Thoracic aorta (tissue), 2 donors: ENCODE measurements at regions not wholly inside any gene's neighbourhood (a gene's known extent, or its start where the extent isn't known, plus 50 kb on each side); places are given as distances from the start of the nearest gene placed in this dataset.

Source experiments
- ATAC-seq: fragments of 150-250 bp; one replicate; pipeline ENCODE4 v1.8.0; 2017; ENCODE audit warnings: low read depth; ENCODE audit not compliant: insufficient number of reproducible peaks, low FRiP score
- DNase-seq: peaks from one replicate; pipeline ENCODE4 v3.0.0-alpha.2; 2020; ENCODE audit warnings: low spot score
- H3K27ac ChIP-seq, 2 donors: fragments of 200-600 bp; sonication (generic); 1 replicate in 1 of 2; 2 replicates in 1 of 2; pipeline ENCODE4 v1.5.1; 2016; ENCODE audit warnings: mild to moderate bottlenecking in 2 of 2, moderate library complexity in 2 of 2
- H3K27me3 ChIP-seq: fragments of 200-600 bp; sonication (generic); replicated peaks from 2 replicates; pipeline ENCODE4 v1.6.0; 2016; ENCODE audit warnings: mild to moderate bottlenecking; ENCODE audit not compliant: insufficient read depth
- H3K36me3 ChIP-seq: fragments of 200-600 bp; sonication (generic); one replicate; pipeline ENCODE4 v1.5.1; 2016
- H3K4me1 ChIP-seq, 2 donors: fragments of 200-600 bp; sonication (generic); 1 replicate in 1 of 2; 2 replicates in 1 of 2; pipeline versions ENCODE4 v1.5.1 to v1.6.0; 2016; ENCODE audit warnings: low read depth in 2 of 2, mild to moderate bottlenecking in 1 of 2; ENCODE audit not compliant: control insufficient read depth in 1 of 2
- H3K4me3 ChIP-seq: fragments of 200-600 bp; sonication (generic); 2 replicates; pipeline ENCODE4 v1.5.1; 2016; ENCODE audit warnings: mild to moderate bottlenecking
- H3K9me3 ChIP-seq: fragments of 200-600 bp; sonication (generic); 2 replicates; pipeline ENCODE4 v1.5.1; 2016
- CTCF ChIP-seq: fragments of 200-600 bp; sonication (generic); IDR thresholded peaks from one replicate; pipeline ENCODE4 v1.5.1; 2019; ENCODE audit warnings: antibody characterized with exemption

- H3K36me3 ChIP-seq, result no peaks in the 10 kb centered on the region
- no peak overlapping the region for H3K27ac ChIP-seq
- H3K27me3 ChIP-seq, result no peaks in the 10 kb centered on the region
- no peaks in the 10 kb centered on the region for H3K9me3 ChIP-seq
- ATAC-seq (no peak), DNase-seq (no peak)
- H3K4me1 ChIP-seq, result no peaks in the 10 kb centered on the region
- no peak for TF ChIP-seq CTCF
- H3K4me3 ChIP-seq, result no peak overlapping the region
Measured at GRCh38 chr2:224191465-224191864, 152.4 kb upstream of the SERPINE2 start.

GRCh38 chr2:224190936-224191270, 151.8 kb upstream of the SERPINE2 start:
- H3K27ac ChIP-seq, result no peak overlapping the region

GRCh38 chr2:224190234-224190935, 151.3 kb upstream of the SERPINE2 start:
- TF ChIP-seq CTCF, result no peak
- ATAC-seq (no peak), DNase-seq (no peak)
- no peaks in the 10 kb centered on the region for H3K9me3 ChIP-seq
- H3K4me3 ChIP-seq, result no peak overlapping the region
- H3K4me1 ChIP-seq, result no peaks in the 10 kb centered on the region
- H3K36me3 ChIP-seq, result no peaks in the 10 kb centered on the region
- no peaks in the 10 kb centered on the region for H3K27me3 ChIP-seq
- no peak overlapping the region for H3K27ac ChIP-seq

More at GRCh38 chr2:224190936-224191270, 151.8 kb upstream of the SERPINE2 start:
- DNase-seq (no peak), ATAC-seq (no peak)
- Histone ChIP-seq H3K4me3 (no peak overlapping the region), H3K9me3 (no peaks in the 10 kb centered on the region), H3K36me3 (no peaks in the 10 kb centered on the region), H3K27me3 (no peaks in the 10 kb centered on the region), H3K4me1 (no peaks in the 10 kb centered on the region)
- no peak for TF ChIP-seq CTCF

- ATAC-seq, result no peak
- Histone ChIP-seq H3K9me3 (no peaks in the 10 kb centered on the region), H3K36me3 (no peaks in the 10 kb centered on the region), H3K4me3 (no peak overlapping the region), H3K27me3 (no peaks in the 10 kb centered on the region), H3K4me1 (no peaks in the 10 kb centered on the region), H3K27ac (no peak overlapping the region)
- DNase-seq, result no peak
- TF ChIP-seq CTCF, result no peak
Measured at GRCh38 chr2:224187220-224187619, 148.1 kb upstream of the SERPINE2 start.

- TF ChIP-seq CTCF, result no peak
- no peak overlapping the region for H3K4me3 ChIP-seq
- H3K27me3 ChIP-seq, result no peaks in the 10 kb centered on the region
- no peak for DNase-seq
- H3K4me1 ChIP-seq, result no peaks in the 10 kb centered on the region
- H3K36me3 ChIP-seq, result no peaks in the 10 kb centered on the region
- no peaks in the 10 kb centered on the region for H3K9me3 ChIP-seq
- no peak for ATAC-seq
- H3K27ac ChIP-seq, result no peak overlapping the region
Measured at GRCh38 chr2:224185023-224185601, 146.0 kb upstream of the SERPINE2 start.
